GM18505 (cell line): ENCODE measurements at regions not wholly inside any gene's neighbourhood (a gene's known extent, or its start where the extent isn't known, plus 50 kb on each side); places are given as distances from the start of the nearest gene placed in this dataset.

Experiments used
- ATAC-seq: cut with Tn5 transposase; IDR thresholded peaks from one replicate; pipeline ENCODE4 v1.9.1; 2021; ENCODE audit not compliant: unreplicated experiment
- POLR2A ChIP-seq: IDR thresholded peaks from 4 replicates; pipeline ENCODE4 v1.6.1; 2011; ENCODE audit warnings: borderline replicate concordance; ENCODE audit not compliant: insufficient read depth, insufficient read length; ENCODE audit errors: extremely low read depth

GRCh38 chr18:66795051-66795450 lies 191.2 kb upstream of the CDH19 start:
- TF ChIP-seq POLR2A: no peak
- no peak for ATAC-seq

- TF ChIP-seq POLR2A: no peak
- no peak for ATAC-seq
Observed at GRCh38 chr18:66792466-66792865, 188.6 kb upstream of the CDH19 start.

GRCh38 chr18:66780609-66781008 lies 176.7 kb upstream of the CDH19 start:
- ATAC-seq: no peak
- TF ChIP-seq POLR2A: no peak

- ATAC-seq: no peak
- TF ChIP-seq POLR2A: no peak
Observed at GRCh38 chr18:66778048-66778447, 174.2 kb upstream of the CDH19 start.

- no peak for TF ChIP-seq POLR2A
- ATAC-seq: no peak
Observed at GRCh38 chr18:66769375-66769774, 165.5 kb upstream of the CDH19 start.

- TF ChIP-seq POLR2A: no peak
- no peak for ATAC-seq
Observed at GRCh38 chr18:66764230-66764629, 160.3 kb upstream of the CDH19 start.

- TF ChIP-seq POLR2A: no peak
- ATAC-seq: no peak
Observed at GRCh38 chr18:66761166-66761565, 157.3 kb upstream of the CDH19 start.

- ATAC-seq: no peak
- no peak for TF ChIP-seq POLR2A
Observed at GRCh38 chr18:66760559-66760958, 156.7 kb upstream of the CDH19 start.

- no peak for ATAC-seq
- TF ChIP-seq POLR2A: no peak
Observed at GRCh38 chr18:66759050-66759828, 155.3 kb upstream of the CDH19 start.

GRCh38 chr18:66757946-66758345 lies 154.1 kb upstream of the CDH19 start:
- TF ChIP-seq POLR2A: no peak
- ATAC-seq: no peak

GRCh38 chr18:66754335-66754734 lies 150.4 kb upstream of the CDH19 start:
- no peak for TF ChIP-seq POLR2A
- no peak for ATAC-seq

- no peak for ATAC-seq
- no peak for TF ChIP-seq POLR2A
Observed at GRCh38 chr18:66752733-66753132, 148.8 kb upstream of the CDH19 start.

GRCh38 chr18:66749481-66750035 lies 145.7 kb upstream of the CDH19 start:
- no peak for TF ChIP-seq POLR2A
- no peak for ATAC-seq

GRCh38 chr18:66749030-66749429 lies 145.1 kb upstream of the CDH19 start:
- no peak for TF ChIP-seq POLR2A
- ATAC-seq: no peak
